ENCODE measurements at regions not wholly inside any gene's neighbourhood (a gene's known extent, or its start where the extent isn't known, plus 50 kb on each side); places are given as distances from the start of the nearest gene placed in this dataset.

DNA sequence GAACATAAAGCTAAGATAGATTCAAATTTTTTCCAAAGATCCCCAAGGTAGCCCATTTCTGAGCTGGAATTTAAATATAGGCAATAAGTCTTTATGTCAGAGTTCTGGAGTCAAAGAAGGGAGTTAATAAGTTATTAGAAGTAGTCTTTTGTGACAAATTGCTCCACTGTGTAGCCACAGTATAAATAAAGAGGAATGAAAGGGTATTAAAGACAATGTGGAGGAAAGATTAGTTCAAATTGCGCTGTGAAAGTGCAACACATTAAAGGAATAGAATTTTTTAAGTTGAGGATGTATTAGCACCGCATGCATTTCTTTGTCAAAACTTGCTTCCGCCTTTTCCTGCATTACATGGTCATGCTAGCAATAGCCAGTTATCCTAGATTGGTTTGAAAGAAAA lies 666.6 kb upstream of the CCDC54 start:
- Histone ChIP-seq H4K91ac (ENCODE audit: low read depth, low read length) (no peak overlapping the region), H3K79me1 (ENCODE audit: low read length) (no peaks in the 10 kb centered on the region), H4K8ac (ENCODE audit: low read depth, low read length) (no peak overlapping the region), H3K27ac (ENCODE audit: low read depth, low read length) (no peak overlapping the region), H3K9ac (ENCODE audit: low read length) (no peak overlapping the region), H3K4me2 (ENCODE audit: low read length) (no peak overlapping the region), H2BK120ac (ENCODE audit: insufficient read depth, low read length, poor library complexity) (no peak overlapping the region), H3K79me2 (ENCODE audit: control insufficient read depth, insufficient read depth, low read length, poor library complexity) (no peaks in the 10 kb centered on the region), H3K4me3 (ENCODE audit: low read depth, low read length) (no peak overlapping the region), H3K27me3 (ENCODE audit: insufficient read depth, low read length) (no peaks in the 10 kb centered on the region), H3K4me1 (ENCODE audit: control insufficient read depth in 1 of 2, insufficient read depth in 2 of 2, low read length in 2 of 2) (no peaks in the 10 kb centered on the region), H3K9me3 (ENCODE audit: insufficient read depth, low read depth, low read length) (no peaks in the 10 kb centered on the region), H2BK12ac (ENCODE audit: low read length) (no peak overlapping the region), H2AFZ (ENCODE audit: insufficient read depth, low read length, poor library complexity) (no peak overlapping the region), H2AK5ac (ENCODE audit: low read length) (no peak overlapping the region), H3K36me3 (ENCODE audit: control insufficient read depth in 1 of 2, insufficient read depth in 2 of 2, low read length in 2 of 2) (no peaks in the 10 kb centered on the region), H3K14ac (ENCODE audit: low read length) (no peak overlapping the region), H3K18ac (ENCODE audit: low read length) (no peak overlapping the region), H2BK5ac (ENCODE audit: low read depth, low read length, poor library complexity) (no peak overlapping the region), H3K23ac (ENCODE audit: low read length) (no peak overlapping the region), H3K4ac (ENCODE audit: low read depth, low read length) (no peak overlapping the region), H4K12ac (ENCODE audit: low read depth, low read length) (no peak overlapping the region)
- DNase-seq = no peak
- WGBS (ENCODE audit: extremely low coverage, insufficient coverage, insufficient read length) = no CpG with 5 or more reads among the region's 3 CpGs

GRCh38 chr3:106711650-106712049 lies 665.6 kb upstream of the CCDC54 start:
- Histone ChIP-seq H2BK120ac (ENCODE audit: insufficient read depth, low read length, poor library complexity) (no peak overlapping the region), H3K9me3 (ENCODE audit: insufficient read depth, low read depth, low read length) (no peaks in the 10 kb centered on the region), H3K27me3 (ENCODE audit: insufficient read depth, low read length) (no peaks in the 10 kb centered on the region), H2BK5ac (ENCODE audit: low read depth, low read length, poor library complexity) (no peak overlapping the region), H3K4ac (ENCODE audit: low read depth, low read length) (no peak overlapping the region), H3K79me1 (ENCODE audit: low read length) (no peaks in the 10 kb centered on the region), H3K9ac (ENCODE audit: low read length) (no peak overlapping the region), H2AFZ (ENCODE audit: insufficient read depth, low read length, poor library complexity) (no peak overlapping the region), H4K8ac (ENCODE audit: low read depth, low read length) (no peak overlapping the region), H3K4me1 (ENCODE audit: control insufficient read depth in 1 of 2, insufficient read depth in 2 of 2, low read length in 2 of 2) (no peaks in the 10 kb centered on the region), H3K79me2 (ENCODE audit: control insufficient read depth, insufficient read depth, low read length, poor library complexity) (no peaks in the 10 kb centered on the region), H2BK12ac (ENCODE audit: low read length) (no peak overlapping the region), H3K27ac (ENCODE audit: low read depth, low read length) (no peak overlapping the region), H3K4me3 (ENCODE audit: low read depth, low read length) (no peak overlapping the region), H3K36me3 (ENCODE audit: control insufficient read depth in 1 of 2, insufficient read depth in 2 of 2, low read length in 2 of 2) (no peaks in the 10 kb centered on the region), H4K91ac (ENCODE audit: low read depth, low read length) (no peak overlapping the region), H2AK5ac (ENCODE audit: low read length) (no peak overlapping the region), H3K23ac (ENCODE audit: low read length) (no peak overlapping the region), H3K14ac (ENCODE audit: low read length) (no peak overlapping the region), H3K18ac (ENCODE audit: low read length) (no peak overlapping the region), H4K12ac (ENCODE audit: low read depth, low read length) (no peak overlapping the region), H3K4me2 (ENCODE audit: low read length) (no peak overlapping the region)
- no peak for DNase-seq
- no CpG with 5 or more reads among the region's 1 CpG for WGBS (ENCODE audit: extremely low coverage, insufficient coverage, insufficient read length)

GRCh38 chr3:106714400-106714799 lies 662.8 kb upstream of the CCDC54 start:
- Histone ChIP-seq H3K27ac (ENCODE audit: low read depth, low read length) (no peak overlapping the region), H3K4me3 (ENCODE audit: low read depth, low read length) (no peak overlapping the region), H4K12ac (ENCODE audit: low read depth, low read length) (no peak overlapping the region), H3K4me2 (ENCODE audit: low read length) (no peak overlapping the region), H2BK5ac (ENCODE audit: low read depth, low read length, poor library complexity) (no peak overlapping the region), H3K23ac (ENCODE audit: low read length) (no peak overlapping the region), H3K36me3 (ENCODE audit: control insufficient read depth in 1 of 2, insufficient read depth in 2 of 2, low read length in 2 of 2) (no peaks in the 10 kb centered on the region), H4K91ac (ENCODE audit: low read depth, low read length) (no peak overlapping the region), H3K4me1 (ENCODE audit: control insufficient read depth in 1 of 2, insufficient read depth in 2 of 2, low read length in 2 of 2) (no peaks in the 10 kb centered on the region), H2AFZ (ENCODE audit: insufficient read depth, low read length, poor library complexity) (no peak overlapping the region), H2AK5ac (ENCODE audit: low read length) (no peak overlapping the region), H4K8ac (ENCODE audit: low read depth, low read length) (no peak overlapping the region), H3K14ac (ENCODE audit: low read length) (no peak overlapping the region), H3K4ac (ENCODE audit: low read depth, low read length) (no peak overlapping the region), H3K9ac (ENCODE audit: low read length) (no peak overlapping the region), H2BK120ac (ENCODE audit: insufficient read depth, low read length, poor library complexity) (no peak overlapping the region), H3K18ac (ENCODE audit: low read length) (no peak overlapping the region), H3K79me1 (ENCODE audit: low read length) (no peaks in the 10 kb centered on the region), H3K27me3 (ENCODE audit: insufficient read depth, low read length) (no peaks in the 10 kb centered on the region), H3K79me2 (ENCODE audit: control insufficient read depth, insufficient read depth, low read length, poor library complexity) (no peaks in the 10 kb centered on the region), H3K9me3 (ENCODE audit: insufficient read depth, low read depth, low read length) (no peaks in the 10 kb centered on the region), H2BK12ac (ENCODE audit: low read length) (no peak overlapping the region)
- no peak for DNase-seq

DNA sequence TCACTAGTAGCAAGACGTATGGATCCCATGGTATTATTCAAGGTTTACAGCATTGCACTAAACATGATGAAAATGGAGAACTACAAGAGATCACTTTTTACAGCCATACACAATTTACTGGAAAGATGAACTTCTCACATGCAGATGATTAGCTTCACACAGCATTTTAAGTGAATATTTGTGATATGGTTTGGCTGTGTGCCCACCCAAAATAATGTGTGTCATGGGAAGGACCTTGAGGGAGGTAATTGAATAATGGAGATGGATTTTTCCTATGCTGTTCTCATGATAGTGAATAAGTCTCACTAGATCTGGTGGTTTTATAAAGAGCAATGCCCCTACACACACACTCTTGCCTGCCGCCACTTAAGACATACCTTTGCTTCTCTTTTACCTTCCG lies 662.0 kb upstream of the CCDC54 start:
- H3K4ac ChIP-seq (ENCODE audit: low read depth, low read length) = no peak overlapping the region
- no peak overlapping the region for H2AK5ac ChIP-seq (ENCODE audit: low read length)
- H3K36me3 ChIP-seq (ENCODE audit: control insufficient read depth in 1 of 2, insufficient read depth in 2 of 2, low read length in 2 of 2) = no peaks in the 10 kb centered on the region
- H3K4me1 ChIP-seq (ENCODE audit: control insufficient read depth in 1 of 2, insufficient read depth in 2 of 2, low read length in 2 of 2) = no peaks in the 10 kb centered on the region
- H3K79me1 ChIP-seq (ENCODE audit: low read length) = no peaks in the 10 kb centered on the region
- no peaks in the 10 kb centered on the region for H3K27me3 ChIP-seq (ENCODE audit: insufficient read depth, low read length)
- H3K4me3 ChIP-seq (ENCODE audit: low read depth, low read length) = no peak overlapping the region
- H3K27ac ChIP-seq (ENCODE audit: low read depth, low read length) = no peak overlapping the region
- H4K91ac ChIP-seq (ENCODE audit: low read depth, low read length) = no peak overlapping the region
- no peaks in the 10 kb centered on the region for H3K9me3 ChIP-seq (ENCODE audit: insufficient read depth, low read depth, low read length)
- no peak overlapping the region for H2BK120ac ChIP-seq (ENCODE audit: insufficient read depth, low read length, poor library complexity)
- WGBS (ENCODE audit: extremely low coverage, insufficient coverage, insufficient read length) = no CpG with 5 or more reads among the region's 3 CpGs
- no peak overlapping the region for H3K14ac ChIP-seq (ENCODE audit: low read length)
- no peak overlapping the region for H4K12ac ChIP-seq (ENCODE audit: low read depth, low read length)
- H3K23ac ChIP-seq (ENCODE audit: low read length) = no peak overlapping the region
- no peaks in the 10 kb centered on the region for H3K79me2 ChIP-seq (ENCODE audit: control insufficient read depth, insufficient read depth, low read length, poor library complexity)
- H2BK5ac ChIP-seq (ENCODE audit: low read depth, low read length, poor library complexity) = no peak overlapping the region
- H3K18ac ChIP-seq (ENCODE audit: low read length) = no peak overlapping the region
- no peak overlapping the region for H3K4me2 ChIP-seq (ENCODE audit: low read length)
- H4K8ac ChIP-seq (ENCODE audit: low read depth, low read length) = no peak overlapping the region
- DNase-seq = no peak
- H2AFZ ChIP-seq (ENCODE audit: insufficient read depth, low read length, poor library complexity) = no peak overlapping the region
- no peak overlapping the region for H3K9ac ChIP-seq (ENCODE audit: low read length)
- H2BK12ac ChIP-seq (ENCODE audit: low read length) = no peak overlapping the region

Measured in trophoblast cell (in vitro differentiated cells and primary cell).